ENCODE measurements at regions not wholly inside any gene's neighbourhood (a gene's known extent, or its start where the extent isn't known, plus 50 kb on each side); places are given as distances from the start of the nearest gene placed in this dataset.

DNA sequence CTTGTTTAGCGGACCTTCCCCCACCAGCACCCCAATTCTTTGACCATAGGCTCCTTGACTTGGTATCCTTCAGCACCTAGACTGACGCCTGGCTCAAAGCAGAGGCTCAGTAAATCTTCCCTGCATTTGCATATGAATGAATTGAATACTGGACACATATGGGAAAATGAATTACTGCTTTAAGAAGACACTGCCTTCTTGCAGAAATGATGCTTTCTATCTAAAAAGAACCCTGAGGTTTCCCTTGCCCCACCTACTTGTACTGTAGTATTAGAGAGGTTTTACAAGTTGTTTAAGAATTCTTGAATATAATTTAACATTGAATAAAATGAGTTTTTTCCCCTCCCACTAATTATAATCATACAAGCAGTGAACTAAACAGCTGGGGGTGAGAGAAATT is 190.7 kb downstream of the SAMD5 start:
- no peaks in the 10 kb centered on the region for H3K36me3 Mint-ChIP-seq
- DNase-seq (ENCODE audit: low spot score in 2 of 2): no peak
- ATAC-seq: no peak
- H3K27ac Mint-ChIP-seq: no peak overlapping the region
- no peaks in the 10 kb centered on the region for H3K9me3 Mint-ChIP-seq

DNA sequence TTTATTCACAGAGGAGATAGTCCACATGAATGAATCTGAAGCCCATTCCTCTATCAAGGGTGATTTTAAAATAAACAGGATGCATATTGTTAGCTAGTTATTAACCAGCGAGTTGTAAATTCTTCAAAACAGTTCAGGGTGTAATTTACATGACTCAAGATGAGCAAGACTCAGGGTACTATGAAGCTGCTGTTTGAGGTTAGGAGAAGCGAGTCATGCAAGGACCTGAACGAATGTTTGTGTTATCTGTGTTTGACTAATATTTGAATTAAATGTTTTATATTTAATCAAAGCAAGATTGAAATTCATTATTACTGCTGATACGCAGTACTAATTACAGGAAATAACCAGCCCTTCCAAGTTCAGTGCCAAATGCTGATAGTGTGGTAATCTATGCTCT is 191.1 kb downstream of the SAMD5 start:
- ATAC-seq (no peak), DNase-seq (ENCODE audit: low spot score in 2 of 2) (no peak)
- Mint-ChIP-seq H3K9me3 (no peaks in the 10 kb centered on the region), H3K36me3 (no peaks in the 10 kb centered on the region), H3K27ac (no peak overlapping the region)

DNA sequence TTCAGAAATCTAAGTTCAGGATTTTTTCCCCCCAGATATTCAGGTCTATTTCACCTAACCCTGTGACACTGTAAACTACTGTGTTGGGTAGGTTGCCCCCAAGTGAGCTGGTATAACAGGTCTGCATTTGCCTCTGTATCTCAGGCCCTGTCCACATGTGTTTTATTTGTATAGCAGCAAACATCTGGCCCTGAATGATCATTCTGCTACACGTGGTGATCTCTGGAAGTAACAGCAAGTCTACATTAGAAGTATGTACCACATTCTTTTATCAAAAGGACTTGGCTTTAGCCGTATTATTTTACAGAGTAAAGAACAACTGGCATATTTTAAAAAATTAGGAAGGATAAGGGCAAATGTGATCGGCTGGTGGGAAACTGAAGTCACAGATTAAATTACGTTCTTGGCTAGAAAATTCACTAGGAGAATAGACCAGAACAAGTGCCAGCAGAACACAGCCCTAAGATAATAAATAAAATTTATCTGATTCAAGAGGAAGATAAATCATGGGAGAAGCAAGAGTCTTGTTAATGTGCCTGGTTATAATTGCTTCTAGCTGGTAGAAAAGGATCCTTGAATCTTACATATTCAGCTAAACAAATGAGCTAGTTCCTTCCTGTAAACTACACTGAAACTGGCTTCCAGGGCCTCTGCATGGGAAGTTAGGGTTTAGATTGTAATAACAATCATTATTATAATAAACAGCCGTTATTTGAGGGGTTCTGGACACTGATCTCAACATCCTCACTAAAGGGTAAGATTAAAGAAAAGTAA is 192.1 kb downstream of the SAMD5 start:
- no peaks in the 10 kb centered on the region for H3K36me3 Mint-ChIP-seq
- H3K27ac Mint-ChIP-seq: no peak overlapping the region
- no peak for ATAC-seq
- no peaks in the 10 kb centered on the region for H3K9me3 Mint-ChIP-seq
- no peak for DNase-seq (ENCODE audit: low spot score in 2 of 2)

DNA sequence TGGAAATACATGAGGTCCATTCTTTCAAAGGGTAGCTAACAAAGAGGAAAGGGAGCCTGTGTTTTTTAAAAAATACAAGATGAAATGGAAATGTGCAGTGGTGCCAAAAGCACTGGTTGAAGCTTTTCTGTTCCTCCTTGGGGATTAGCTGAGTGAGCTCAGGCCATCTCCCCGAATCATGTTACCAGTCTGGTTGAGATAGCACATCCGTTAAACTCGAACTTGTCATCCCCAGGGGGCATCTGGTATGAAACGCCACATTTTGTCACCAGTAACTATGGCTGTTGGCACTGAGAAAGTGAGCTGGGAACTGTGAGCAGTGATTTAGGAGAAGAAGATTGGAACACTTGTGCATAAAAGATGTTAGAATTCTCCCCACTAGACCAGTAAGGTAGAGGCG is 196.2 kb downstream of the SAMD5 start:
- DNase-seq (ENCODE audit: low spot score in 2 of 2) (no peak), ATAC-seq (no peak)
- Mint-ChIP-seq H3K36me3 (no peaks in the 10 kb centered on the region), H3K27ac (no peak overlapping the region), H3K9me3 (no peaks in the 10 kb centered on the region)

DNA sequence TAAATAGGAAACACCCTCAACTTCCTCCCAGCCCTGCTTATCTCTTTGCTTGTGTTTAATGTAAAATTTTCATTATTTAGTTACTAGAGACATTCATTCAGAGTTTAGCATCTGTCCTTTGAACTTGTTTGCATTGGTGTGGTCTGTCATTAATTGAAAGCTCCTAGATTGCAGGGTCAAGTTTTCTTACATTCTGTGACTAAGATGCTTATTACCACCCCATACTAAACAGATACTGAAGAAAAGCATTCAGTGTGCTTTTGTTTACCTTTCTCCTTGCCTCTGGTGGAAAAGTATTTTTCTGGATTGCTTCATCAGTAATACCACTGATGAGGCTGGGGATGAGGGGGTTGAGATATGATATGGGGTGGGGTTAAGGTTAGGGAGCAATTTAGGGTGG is 199.0 kb downstream of the SAMD5 start:
- no peak for DNase-seq (ENCODE audit: low spot score in 2 of 2)
- H3K9me3 Mint-ChIP-seq: no peaks in the 10 kb centered on the region

DNA sequence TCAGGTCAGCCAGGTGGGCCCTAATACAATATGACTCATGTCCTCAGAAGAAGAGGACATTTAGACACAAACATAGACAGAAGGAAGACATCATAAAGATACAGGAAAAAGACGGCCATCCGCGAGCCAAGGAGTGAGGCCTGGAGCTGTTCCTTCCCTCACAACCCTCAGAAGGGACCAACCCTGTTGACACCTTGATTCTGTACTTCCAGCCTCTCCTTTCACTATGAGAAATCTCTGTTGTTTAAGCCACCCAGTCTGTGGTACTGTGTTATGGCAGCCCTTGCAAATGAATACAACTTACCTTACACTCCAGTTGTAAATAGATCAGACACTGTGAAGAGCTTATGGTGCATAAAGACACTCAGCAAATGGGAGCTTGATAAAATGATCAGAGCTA is 199.7 kb downstream of the SAMD5 start:
- no peaks in the 10 kb centered on the region for H3K36me3 Mint-ChIP-seq
- DNase-seq (ENCODE audit: low spot score in 2 of 2): no peak
- no peaks in the 10 kb centered on the region for H3K9me3 Mint-ChIP-seq
- no peak for ATAC-seq
- H3K27ac Mint-ChIP-seq: no peak overlapping the region

More for the DNA sequence above, 199.0 kb downstream of the SAMD5 start:
- no peak for ATAC-seq
- Mint-ChIP-seq H3K27ac (no peak overlapping the region), H3K36me3 (no peaks in the 10 kb centered on the region)

DNA sequence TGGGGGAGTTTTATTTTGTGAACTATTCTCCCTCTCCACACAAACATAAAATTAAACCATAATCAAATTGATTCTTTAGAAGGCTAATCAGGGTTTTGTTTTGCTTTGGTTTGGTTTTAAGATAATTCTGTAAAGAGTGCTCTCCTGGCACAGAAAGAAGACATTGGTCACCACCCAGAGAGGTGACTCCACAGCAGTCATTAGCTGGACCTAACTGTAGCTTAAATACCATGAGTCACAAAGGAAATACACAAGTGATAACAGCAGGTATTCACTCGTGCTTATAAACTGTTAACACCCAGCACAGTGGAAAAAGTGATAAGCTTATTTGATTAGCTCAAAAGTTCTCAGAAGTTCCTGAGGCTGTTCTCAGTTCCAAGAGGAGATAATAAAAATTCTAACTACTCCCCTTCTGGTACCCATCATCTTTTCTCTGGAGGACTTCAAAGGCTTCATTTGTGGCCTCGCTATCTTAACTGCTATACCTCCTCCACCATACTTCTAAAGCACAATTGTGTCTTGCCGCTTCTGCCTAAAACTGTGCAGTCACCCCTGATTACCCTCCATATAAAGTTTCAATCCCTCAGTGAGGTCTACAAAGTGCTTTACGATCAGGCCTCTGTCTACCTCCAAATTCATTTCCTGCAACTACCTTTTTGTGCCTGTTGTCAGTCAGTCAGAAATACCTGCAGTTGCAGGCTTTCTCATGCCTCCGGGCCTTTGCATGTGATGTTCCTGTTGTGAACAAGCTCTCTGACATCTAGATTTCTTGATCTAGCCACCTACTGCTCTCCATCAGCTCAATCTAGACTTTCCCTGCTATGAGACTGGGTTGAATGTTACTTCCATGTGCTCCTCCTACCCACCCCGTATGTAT is 201.1 kb downstream of the SAMD5 start:
- DNase-seq (ENCODE audit: low spot score in 2 of 2) (no peak), ATAC-seq (no peak)
- H3K36me3 Mint-ChIP-seq: no peaks in the 10 kb centered on the region
- H3K27ac Mint-ChIP-seq: no peak overlapping the region
- no peaks in the 10 kb centered on the region for H3K9me3 Mint-ChIP-seq

DNA sequence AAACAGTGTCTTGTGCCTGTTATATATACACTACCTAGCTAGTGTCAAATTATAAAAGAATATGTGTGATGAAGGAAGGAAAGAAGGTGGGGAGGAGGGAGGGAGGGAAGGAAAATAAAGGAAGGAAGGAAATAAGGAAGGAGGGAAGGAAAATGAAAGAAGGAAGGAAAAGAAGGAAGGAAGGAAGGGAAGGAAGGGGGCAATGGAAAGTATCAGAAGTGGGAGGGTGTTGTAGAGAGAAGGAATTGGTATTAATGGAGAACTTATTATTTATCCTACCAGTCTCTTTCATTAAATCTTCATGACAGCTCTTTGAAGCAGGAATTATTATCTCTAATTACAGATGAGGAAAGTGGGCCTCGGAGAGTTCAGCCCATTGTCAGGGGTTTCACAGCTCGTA is 202.4 kb downstream of the SAMD5 start:
- no peaks in the 10 kb centered on the region for H3K9me3 Mint-ChIP-seq
- DNase-seq (ENCODE audit: low spot score in 2 of 2) (no peak), ATAC-seq (no peak)
- no peak overlapping the region for H3K27ac Mint-ChIP-seq
- no peaks in the 10 kb centered on the region for H3K36me3 Mint-ChIP-seq

DNA sequence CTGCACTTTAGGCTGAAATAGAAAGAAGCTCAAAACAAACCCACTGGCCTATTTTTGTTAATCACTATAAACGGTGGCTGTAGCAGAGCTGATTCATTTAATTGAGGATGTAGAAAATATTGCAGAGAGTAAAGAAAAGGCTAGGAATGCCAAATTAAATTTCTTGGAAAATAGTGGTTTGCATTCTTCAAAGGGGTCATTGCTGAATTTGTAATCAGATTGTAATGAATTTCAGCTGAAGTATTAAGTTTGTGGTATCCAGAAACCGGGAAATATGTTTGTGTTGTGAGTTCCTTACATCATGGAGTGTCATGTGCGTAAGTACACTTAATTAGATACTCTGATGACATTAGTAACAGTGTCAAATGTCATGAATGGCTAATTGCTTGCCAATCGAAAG is 203.0 kb downstream of the SAMD5 start:
- H3K27ac Mint-ChIP-seq: no peak overlapping the region
- no peaks in the 10 kb centered on the region for H3K36me3 Mint-ChIP-seq
- ATAC-seq: no peak
- no peaks in the 10 kb centered on the region for H3K9me3 Mint-ChIP-seq
- no peak for DNase-seq (ENCODE audit: low spot score in 2 of 2)

DNA sequence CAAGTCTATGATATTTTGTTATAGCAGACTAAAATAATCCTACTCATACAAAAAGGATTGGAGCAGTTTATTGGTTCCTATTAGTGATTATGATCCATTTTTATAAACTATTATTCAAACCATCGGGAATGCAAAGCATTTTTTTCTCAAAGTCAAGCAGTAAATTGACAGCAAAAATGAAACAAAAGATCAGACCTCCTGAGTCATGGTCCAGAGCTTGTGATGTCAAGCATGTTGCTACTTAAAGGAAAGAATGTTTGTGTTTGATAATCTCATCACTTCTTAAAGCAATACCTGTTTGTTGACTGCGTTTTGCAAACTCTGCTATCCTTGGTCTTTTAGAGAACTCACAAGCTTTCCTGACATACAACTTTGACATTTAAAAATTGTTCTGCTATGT is 204.4 kb downstream of the SAMD5 start:
- Mint-ChIP-seq H3K9me3 (no peaks in the 10 kb centered on the region), H3K36me3 (no peaks in the 10 kb centered on the region), H3K27ac (no peak overlapping the region)
- ATAC-seq: no peak
- no peak for DNase-seq (ENCODE audit: low spot score in 2 of 2)

DNA sequence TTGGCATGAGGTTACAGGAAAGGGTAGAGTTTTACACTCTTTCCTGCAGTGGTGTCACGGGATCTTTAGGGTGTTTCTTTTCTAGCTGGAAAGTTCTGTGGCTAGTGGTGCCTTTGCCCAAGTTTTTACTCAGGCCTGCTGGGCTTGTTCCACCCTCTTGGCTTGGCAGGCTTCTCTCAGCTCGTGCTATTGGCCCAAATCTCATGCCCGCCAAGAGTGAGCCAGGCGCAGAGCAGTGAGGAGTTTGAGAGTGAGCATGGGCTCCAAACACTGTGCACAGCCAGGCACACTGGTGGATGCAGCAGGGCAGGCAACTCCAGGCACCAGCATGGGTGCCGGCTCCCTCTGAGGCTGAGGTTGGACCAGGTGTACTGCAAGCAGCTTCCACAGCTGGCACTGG is 206.5 kb downstream of the SAMD5 start:
- Mint-ChIP-seq H3K36me3 (no peaks in the 10 kb centered on the region), H3K27ac (no peak overlapping the region), H3K9me3 (no peaks in the 10 kb centered on the region)
- no peak for ATAC-seq
- no peak for DNase-seq (ENCODE audit: low spot score in 2 of 2)

DNA sequence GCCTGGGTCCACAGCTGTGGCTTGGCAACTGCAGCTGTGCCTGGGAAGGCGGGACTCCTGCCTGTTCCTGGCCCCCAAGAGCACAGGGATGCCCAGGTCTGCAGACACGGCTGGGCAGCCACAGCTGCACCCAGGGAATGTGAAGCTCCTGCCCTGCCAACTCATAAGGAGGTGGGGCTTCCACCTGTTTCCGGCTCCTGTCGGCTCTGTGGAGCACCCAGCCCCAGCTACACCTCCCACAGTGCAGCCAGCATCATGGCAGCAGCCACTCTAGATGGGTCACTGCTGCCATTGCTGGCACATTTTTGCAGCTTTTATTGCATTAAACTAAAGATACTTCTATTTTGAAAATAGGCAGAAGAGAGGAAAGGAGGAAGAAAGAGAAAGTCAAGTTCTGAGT is 207.9 kb downstream of the SAMD5 start:
- no peak for ATAC-seq
- Mint-ChIP-seq H3K27ac (no peak overlapping the region), H3K9me3 (no peaks in the 10 kb centered on the region), H3K36me3 (no peaks in the 10 kb centered on the region)
- DNase-seq (ENCODE audit: low spot score in 2 of 2): no peak

DNA sequence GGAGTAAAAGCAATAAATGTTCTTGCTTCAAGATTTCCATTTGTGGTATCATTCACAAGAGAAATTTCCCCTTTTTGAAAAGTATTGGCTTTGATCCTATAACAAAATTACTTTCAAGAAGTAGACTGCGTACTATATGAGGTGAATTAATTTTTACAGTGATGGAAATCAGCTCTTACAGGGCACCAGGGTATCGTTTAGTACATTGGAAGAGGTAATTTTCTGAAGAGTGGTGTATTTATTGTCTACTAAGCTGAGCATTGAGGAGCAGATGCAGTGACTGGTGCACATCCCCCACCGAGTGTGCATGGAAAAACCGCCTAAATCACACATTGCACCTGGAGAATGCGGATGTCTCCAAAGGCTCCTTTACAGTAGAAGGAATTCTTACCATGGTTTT is 209.5 kb downstream of the SAMD5 start:
- Mint-ChIP-seq H3K36me3 (no peaks in the 10 kb centered on the region), H3K27ac (no peak overlapping the region), H3K9me3 (peaks cover 3 to 9% of the 10 kb centered on the region in 2 donors)
- ATAC-seq (no peak), DNase-seq (ENCODE audit: low spot score in 2 of 2) (no peak)

DNA sequence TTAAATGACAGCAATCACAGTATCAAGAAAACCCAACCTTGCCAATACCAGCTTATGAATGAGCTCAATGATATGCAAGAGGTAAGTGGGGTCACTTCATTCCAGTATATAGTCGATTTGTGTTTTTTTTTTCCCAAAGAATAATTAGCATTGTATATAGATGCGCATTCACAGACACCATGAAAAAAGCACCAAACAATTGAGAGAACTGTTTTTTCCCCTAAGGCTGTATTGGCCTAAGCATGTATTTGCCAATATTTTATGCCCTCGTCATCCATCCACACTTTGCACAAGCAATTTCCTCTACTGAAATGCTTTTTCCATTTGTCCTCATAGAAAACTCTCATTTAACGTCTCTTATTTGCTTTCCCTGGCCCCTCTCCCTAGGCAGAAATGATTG is 213.7 kb downstream of the SAMD5 start:
- no peak overlapping the region for H3K27ac Mint-ChIP-seq
- H3K36me3 Mint-ChIP-seq: no peaks in the 10 kb centered on the region
- ATAC-seq: no peak

DNA sequence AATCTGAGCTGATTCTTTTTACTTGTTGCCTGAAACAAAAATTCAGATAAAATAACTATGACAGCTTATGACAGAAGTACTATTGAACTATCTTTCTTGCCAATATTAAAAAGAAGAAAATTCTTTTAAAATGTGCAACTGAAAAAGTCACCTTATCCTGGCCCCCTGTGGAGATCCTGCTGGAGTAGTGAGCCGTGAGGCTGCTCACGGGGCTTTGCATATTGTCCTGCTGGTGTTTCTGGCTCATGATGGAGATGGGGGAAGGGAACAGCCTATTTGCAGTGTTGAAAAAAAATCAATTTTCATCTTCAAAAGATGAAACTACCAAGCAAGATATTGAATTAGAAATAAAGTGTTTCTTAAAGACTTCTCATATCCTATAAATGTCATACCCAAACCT is 216.0 kb downstream of the SAMD5 start:
- peaks cover 14 to 24% of the 10 kb centered on the region in 2 donors for H3K9me3 Mint-ChIP-seq
- no peak for DNase-seq (ENCODE audit: low spot score in 2 of 2)
- no peaks in the 10 kb centered on the region for H3K36me3 Mint-ChIP-seq
- no peak for ATAC-seq
- H3K27ac Mint-ChIP-seq: no peak overlapping the region

More for the DNA sequence above, 213.7 kb downstream of the SAMD5 start:
- peaks cover 11 to 23% of the 10 kb centered on the region in 2 donors for H3K9me3 Mint-ChIP-seq
- no peak for DNase-seq (ENCODE audit: low spot score in 2 of 2)

DNA sequence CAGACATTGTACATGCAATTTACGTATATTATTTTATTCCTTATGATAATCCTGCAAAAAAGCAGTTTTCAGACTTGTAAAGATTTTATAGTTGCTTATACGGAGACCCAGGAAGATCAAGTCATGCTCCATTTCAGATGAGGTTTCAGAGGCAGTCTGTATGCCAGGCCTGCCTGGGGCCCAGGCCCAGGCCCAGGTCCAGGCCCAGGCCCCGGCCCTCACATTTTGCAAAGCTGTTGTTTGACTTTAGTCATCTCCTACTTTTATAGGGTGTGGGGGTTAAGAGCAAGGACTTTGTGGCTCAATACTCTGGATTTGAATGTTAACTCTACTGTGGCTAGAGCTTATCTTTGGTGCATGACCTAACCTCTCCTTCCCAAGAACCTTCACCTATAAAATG is 217.9 kb downstream of the SAMD5 start:
- DNase-seq (ENCODE audit: low spot score in 2 of 2) (no peak), ATAC-seq (no peak)
- Mint-ChIP-seq H3K27ac (no peak overlapping the region), H3K9me3 (peaks cover 15 to 24% of the 10 kb centered on the region in 2 donors), H3K36me3 (no peaks in the 10 kb centered on the region)

DNA sequence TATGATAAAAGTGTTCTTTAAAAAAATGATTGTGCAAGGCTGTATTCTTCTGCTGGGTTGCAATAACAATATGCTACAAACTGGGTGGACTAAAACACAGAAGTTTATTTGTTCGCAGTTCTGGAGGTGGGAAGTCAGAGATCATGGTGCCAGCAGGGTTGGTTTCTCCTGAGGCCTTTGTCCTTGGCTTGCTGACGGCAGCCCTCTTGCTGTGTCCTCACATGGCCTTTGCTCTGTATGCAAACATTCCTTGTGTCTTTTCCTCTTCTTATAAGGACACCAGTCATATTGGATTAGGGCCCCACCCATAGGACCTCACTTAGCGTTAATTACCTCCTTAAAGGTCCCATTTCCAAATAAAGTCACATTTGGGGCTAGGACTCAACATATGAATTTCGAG is 220.4 kb downstream of the SAMD5 start:
- ATAC-seq (no peak), DNase-seq (ENCODE audit: low spot score in 2 of 2) (no peak)
- Mint-ChIP-seq H3K9me3 (peaks cover 3 to 8% of the 10 kb centered on the region in 2 donors), H3K36me3 (no peaks in the 10 kb centered on the region), H3K27ac (no peak overlapping the region)

DNA sequence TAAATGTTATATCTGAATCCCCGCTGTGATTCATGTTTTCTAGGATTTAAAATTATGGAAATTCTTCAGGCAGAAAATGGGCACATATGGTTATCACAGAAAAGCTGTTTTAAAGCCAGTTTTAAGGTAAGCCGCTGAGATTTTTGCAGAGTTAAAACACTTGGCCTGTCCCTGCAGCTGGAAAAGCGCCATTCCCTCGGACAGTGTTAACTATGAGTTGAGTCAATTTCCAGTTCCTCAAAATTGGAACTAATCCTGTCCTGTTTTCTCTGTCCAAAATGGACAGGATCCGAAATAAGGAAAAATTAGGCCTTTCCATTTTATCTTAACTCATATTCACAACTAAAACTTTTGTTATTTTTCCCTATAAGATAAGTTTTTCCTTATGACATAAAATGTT is 225.2 kb downstream of the SAMD5 start:
- no peaks in the 10 kb centered on the region for H3K36me3 Mint-ChIP-seq
- no peak overlapping the region for H3K27ac Mint-ChIP-seq
- DNase-seq (ENCODE audit: low spot score in 2 of 2): no peak
- ATAC-seq: no peak
- H3K9me3 Mint-ChIP-seq: peaks cover 0 to 3% of the 10 kb centered on the region in 2 donors

All from activated naive CD4-positive, alpha-beta T cell treated with anti-CD3 and anti-CD28 coated beads, Interleukin-2, amount 50 U/mL, for 72 hours (primary cell).